Glutamatergic neuron (in vitro differentiated cells): ENCODE measurements at regions not wholly inside any gene's neighbourhood (a gene's known extent, or its start where the extent isn't known, plus 50 kb on each side); places are given as distances from the start of the nearest gene placed in this dataset.
"Not testable (repeated sequence)": the region's sequence is repeated elsewhere in the genome, so short reads cannot be mapped to it uniquely, and the experiment has no call there.

Experiments
- DNase-seq: peaks from one replicate; pipeline ENCODE4 v3.0.0; 2022
- H3K27ac Mint-ChIP-seq: one replicate; pipeline ENCODE4 v1.8.0; 2020; ENCODE audit warnings: mild to moderate bottlenecking, mixed read lengths, inconsistent platforms; ENCODE audit not compliant: unreplicated experiment
- H3K27me3 Mint-ChIP-seq: one replicate; pipeline ENCODE4 v1.8.0; 2020; ENCODE audit warnings: mild to moderate bottlenecking, moderate library complexity, mixed read lengths, inconsistent platforms; ENCODE audit not compliant: unreplicated experiment
- H3K36me3 Mint-ChIP-seq: one replicate; pipeline ENCODE4 v1.8.0; 2020; ENCODE audit warnings: mild to moderate bottlenecking, mixed read lengths, inconsistent platforms; ENCODE audit not compliant: unreplicated experiment
- H3K4me1 Mint-ChIP-seq: one replicate; pipeline ENCODE4 v1.8.0; 2020; ENCODE audit warnings: mild to moderate bottlenecking, low read depth, mixed read lengths, inconsistent platforms; ENCODE audit not compliant: unreplicated experiment
- H3K4me3 Mint-ChIP-seq: one replicate; pipeline ENCODE4 v1.8.0; 2020; ENCODE audit warnings: mild to moderate bottlenecking, mixed read lengths, inconsistent platforms; ENCODE audit not compliant: unreplicated experiment
- H3K9me3 Mint-ChIP-seq: one replicate; pipeline ENCODE4 v1.8.0; 2020; ENCODE audit warnings: mild to moderate bottlenecking, moderate library complexity, mixed read lengths, inconsistent platforms; ENCODE audit not compliant: unreplicated experiment
- CTCF ChIP-seq: fragments of 200-600 bp; sonication (generic); IDR thresholded peaks from one replicate; pipeline ENCODE4 v1.5.0; 2021; ENCODE audit not compliant: partially characterized antibody, unreplicated experiment

- Mint-ChIP-seq H3K27ac (no peak overlapping the region), H3K4me1 (peaks cover 11% of the 10 kb centered on the region), H3K27me3 (no peaks in the 10 kb centered on the region), H3K4me3 (no peak overlapping the region), H3K9me3 (no peaks in the 10 kb centered on the region), H3K36me3 (no peaks in the 10 kb centered on the region)
- no peak for DNase-seq
- TF ChIP-seq CTCF = no peak
Measured at GRCh38 chr7:17044396-17044795, 162.6 kb upstream of the AGR3 start.

GRCh38 chr7:17044861-17045260 lies 163.1 kb upstream of the AGR3 start:
- H3K4me3 Mint-ChIP-seq = no peak overlapping the region
- H3K27me3 Mint-ChIP-seq = no peaks in the 10 kb centered on the region
- no peaks in the 10 kb centered on the region for H3K9me3 Mint-ChIP-seq
- no peak overlapping the region for H3K27ac Mint-ChIP-seq
- H3K36me3 Mint-ChIP-seq = no peaks in the 10 kb centered on the region
- DNase-seq = no peak
- peaks cover 11% of the 10 kb centered on the region for H3K4me1 Mint-ChIP-seq
- TF ChIP-seq CTCF = no peak

DNA sequence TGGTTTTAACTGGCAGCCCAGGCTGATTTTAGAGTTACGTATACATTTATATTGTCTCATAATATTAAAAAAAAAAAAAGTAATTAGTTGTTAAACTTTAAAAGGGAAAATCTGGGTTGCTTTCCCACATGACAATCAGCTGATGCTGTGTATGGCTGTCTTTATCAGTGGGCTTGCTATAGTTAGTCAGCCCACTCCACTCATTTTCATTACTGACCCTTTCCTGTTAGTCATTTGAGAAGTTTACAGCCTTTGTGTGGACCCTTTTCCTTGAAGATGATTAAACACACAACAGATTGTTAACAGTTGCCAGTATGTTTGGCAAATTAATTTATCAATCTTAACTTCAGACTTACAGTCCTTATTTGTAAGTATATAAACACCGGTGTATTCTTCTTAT lies 164.5 kb upstream of the AGR3 start:
- Mint-ChIP-seq H3K27ac (no peak overlapping the region), H3K9me3 (no peaks in the 10 kb centered on the region), H3K4me3 (no peak overlapping the region), H3K4me1 (peaks cover 11% of the 10 kb centered on the region), H3K36me3 (no peaks in the 10 kb centered on the region), H3K27me3 (no peaks in the 10 kb centered on the region)
- DNase-seq = no peak
- no peak for TF ChIP-seq CTCF

- Mint-ChIP-seq H3K4me3 (no peak overlapping the region), H3K27me3 (no peaks in the 10 kb centered on the region), H3K4me1 (peaks cover 9% of the 10 kb centered on the region), H3K27ac (no peak overlapping the region), H3K36me3 (no peaks in the 10 kb centered on the region), H3K9me3 (no peaks in the 10 kb centered on the region)
- no peak for TF ChIP-seq CTCF
- no peak for DNase-seq
Measured at GRCh38 chr7:17046666-17047065, 164.9 kb upstream of the AGR3 start.

- H3K4me3 Mint-ChIP-seq, H3K27me3 Mint-ChIP-seq, H3K9me3 Mint-ChIP-seq: not testable (repeated sequence)
Measured at GRCh38 chr7:17053164-17053563, 171.4 kb upstream of the AGR3 start.

DNA sequence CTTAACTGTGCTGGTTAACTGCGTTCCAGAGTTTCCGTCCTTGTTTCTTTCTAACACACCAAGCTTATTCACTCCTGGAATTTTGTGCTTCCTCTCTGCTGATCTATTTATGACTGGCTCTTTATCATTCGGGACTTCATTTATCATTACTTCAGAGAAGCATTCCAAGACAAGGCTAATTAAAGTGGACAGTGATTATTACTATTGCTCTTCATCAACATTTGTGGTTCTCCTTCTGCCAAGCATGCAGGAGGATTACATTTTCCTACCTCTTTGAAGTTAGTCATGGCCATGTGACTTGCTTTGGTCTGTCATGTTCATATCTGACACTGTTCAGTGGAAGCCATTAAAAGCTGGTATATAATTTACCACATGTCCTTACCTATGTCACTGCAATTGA lies 172.4 kb upstream of the AGR3 start:
- Mint-ChIP-seq H3K4me1 (no peaks in the 10 kb centered on the region), H3K27me3 (peaks cover 2% of the 10 kb centered on the region), H3K27ac (no peak overlapping the region), H3K9me3 (no peaks in the 10 kb centered on the region), H3K36me3 (peaks cover 8% of the 10 kb centered on the region), H3K4me3 (no peak overlapping the region)
- TF ChIP-seq CTCF = no peak
- no peak for DNase-seq

More at GRCh38 chr7:17053164-17053563, 171.4 kb upstream of the AGR3 start:
- H3K36me3 Mint-ChIP-seq, DNase-seq, H3K27ac Mint-ChIP-seq, H3K4me1 Mint-ChIP-seq: not testable (repeated sequence)
